GM23338 (cell line): ENCODE measurements at regions not wholly inside any gene's neighbourhood (a gene's known extent, or its start where the extent isn't known, plus 50 kb on each side); places are given as distances from the start of the nearest gene placed in this dataset.

ENCODE experiments used
- ATAC-seq: fragments of 200-7000 bp; cut with Tn5 transposase; 3 replicates; pipeline ENCODE4 v1.9.1; 2020
- DNase-seq: peaks from one replicate; pipeline ENCODE4 v3.0.0-alpha.2; 2015; ENCODE audit warnings: low spot score
- H2AFZ ChIP-seq: fragments of 200-600 bp; sonication (generic); 2 replicates; pipeline ENCODE4 v1.8.0; 2016; ENCODE audit warnings: antibody characterized with exemption, mild to moderate bottlenecking, moderate library complexity
- H3F3A ChIP-seq: fragments of 200-600 bp; sonication (generic); replicated peaks from 2 replicates; pipeline ENCODE4 v1.8.0; 2017; ENCODE audit warnings: antibody characterized with exemption, mixed run types, low read depth
- H3K27ac ChIP-seq: fragments of 200-600 bp; sonication (generic); 2 replicates; pipeline ENCODE4 v1.6.1; 2016; ENCODE audit warnings: low read depth
- H3K27me3 ChIP-seq: fragments of 200-600 bp; sonication (generic); 2 replicates; pipeline ENCODE4 v1.8.0; 2016; ENCODE audit warnings: mild to moderate bottlenecking, mixed run types, moderate library complexity; ENCODE audit not compliant: insufficient read depth
- H3K36me3 ChIP-seq: fragments of 200-600 bp; sonication (generic); 2 replicates; pipeline ENCODE4 v1.8.0; 2016; ENCODE audit warnings: mild to moderate bottlenecking; ENCODE audit not compliant: insufficient read depth
- H3K4me1 ChIP-seq: fragments of 200-600 bp; sonication (generic); 2 replicates; pipeline ENCODE4 v1.8.0; 2016; ENCODE audit warnings: mild to moderate bottlenecking, moderate library complexity; ENCODE audit not compliant: insufficient read depth
- H3K4me2 ChIP-seq: fragments of 200-600 bp; sonication (generic); 2 replicates; pipeline ENCODE4 v1.7.1; 2017; ENCODE audit warnings: mixed run types
- H3K4me3 ChIP-seq: fragments of 200-600 bp; sonication (generic); 2 replicates; pipeline ENCODE4 v1.6.1; 2016; ENCODE audit warnings: mixed run types
- H3K79me2 ChIP-seq: fragments of 200-600 bp; sonication (generic); replicated peaks from 2 replicates; pipeline ENCODE4 v1.8.0; 2017; ENCODE audit warnings: mild to moderate bottlenecking; ENCODE audit not compliant: insufficient read depth
- H3K9me2 ChIP-seq: fragments of 200-600 bp; sonication (generic); 2 replicates; pipeline ENCODE4 v1.8.0; 2017; ENCODE audit not compliant: insufficient read depth
- H4K20me1 ChIP-seq: fragments of 200-600 bp; sonication (generic); replicated peaks from 2 replicates; pipeline ENCODE4 v1.8.0; 2017; ENCODE audit warnings: mild to moderate bottlenecking; ENCODE audit not compliant: insufficient read depth
- H3K27ac Mint-ChIP-seq: 2 replicates; pipeline ENCODE4 v1.8.0; 2020; ENCODE audit warnings: inconsistent platforms, mild to moderate bottlenecking, moderate library complexity, mixed read lengths
- H3K27me3 Mint-ChIP-seq: 3 replicates; pipeline ENCODE4 v1.8.0; 2022; ENCODE audit warnings: low read depth, mild to moderate bottlenecking, moderate library complexity, mixed read lengths, inconsistent platforms; ENCODE audit not compliant: insufficient read depth, poor library complexity
- H3K36me3 Mint-ChIP-seq: 3 replicates; pipeline ENCODE4 v1.8.0; 2021; ENCODE audit warnings: low read depth, mild to moderate bottlenecking, inconsistent platforms, moderate library complexity, mixed read lengths
- H3K4me1 Mint-ChIP-seq: 3 replicates; pipeline ENCODE4 v1.8.0; 2020; ENCODE audit warnings: mild to moderate bottlenecking, inconsistent platforms, mixed read lengths
- H3K4me3 Mint-ChIP-seq: 3 replicates; pipeline ENCODE4 v1.8.0; 2021; ENCODE audit warnings: moderate library complexity, mild to moderate bottlenecking, inconsistent platforms, mixed read lengths
- H3K9me3 Mint-ChIP-seq: 3 replicates; pipeline ENCODE4 v1.8.0; 2020; ENCODE audit warnings: moderate library complexity, mild to moderate bottlenecking, inconsistent platforms, mixed read lengths
- CREB1 ChIP-seq: fragments of 250-450 bp; sonication (Bioruptor Pico); IDR thresholded peaks from 2 replicates; pipeline ENCODE4 v1.5.0; 2020; ENCODE audit warnings: low read depth, mild to moderate bottlenecking, moderate library complexity
- EZH2 ChIP-seq: fragments of 200-600 bp; sonication (generic); IDR thresholded peaks from one replicate; pipeline ENCODE4 v1.8.0; 2017; ENCODE audit warnings: antibody characterized with exemption, mild to moderate bottlenecking, low read depth; ENCODE audit not compliant: unreplicated experiment
- NANOG ChIP-seq: IDR thresholded peaks from 2 replicates; pipeline ENCODE4 v1.6.1; 2016; ENCODE audit warnings: antibody characterized with exemption, borderline replicate concordance
- POLR2AphosphoS5 ChIP-seq: IDR thresholded peaks from 2 replicates; pipeline ENCODE4 v1.6.1; 2016; ENCODE audit warnings: antibody characterized with exemption, low read depth
- REST ChIP-seq: IDR thresholded peaks from one replicate; pipeline ENCODE4 v1.6.1; 2018; ENCODE audit warnings: antibody characterized with exemption; ENCODE audit not compliant: unreplicated experiment
- STAT1 ChIP-seq: IDR thresholded peaks from one replicate; pipeline ENCODE4 v1.6.1; 2016; ENCODE audit warnings: antibody characterized with exemption; ENCODE audit not compliant: unreplicated experiment
- ZNF331 ChIP-seq: fragments of 250-450 bp; sonication (Bioruptor Pico); IDR thresholded peaks from 2 replicates; pipeline ENCODE4 v1.5.0; 2020; ENCODE audit warnings: low read depth, mild to moderate bottlenecking, moderate library complexity
- ZNF462 ChIP-seq: fragments of 250-450 bp; sonication (Bioruptor Pico); IDR thresholded peaks from 2 replicates; pipeline ENCODE4 v1.5.0; 2020; ENCODE audit warnings: mild to moderate bottlenecking, moderate library complexity

- no peak overlapping the region for H3K27ac Mint-ChIP-seq
- peaks cover 10% of the 10 kb centered on the region for H3K4me1 ChIP-seq
- H4K20me1 ChIP-seq = no peaks in the 10 kb centered on the region
- ATAC-seq (no peak), DNase-seq (no peak)
- no peak overlapping the region for H3K4me3 Mint-ChIP-seq
- no peaks in the 10 kb centered on the region for H3K27me3 ChIP-seq
- H3K4me2 ChIP-seq = no peak overlapping the region
- H3K27ac ChIP-seq = no peak overlapping the region
- no peak overlapping the region for H2AFZ ChIP-seq
- no peaks in the 10 kb centered on the region for H3K9me2 ChIP-seq
- no peak overlapping the region for H3K4me3 ChIP-seq
- H3F3A ChIP-seq = no peaks in the 10 kb centered on the region
- H3K79me2 ChIP-seq = no peaks in the 10 kb centered on the region
- no peaks in the 10 kb centered on the region for H3K9me3 Mint-ChIP-seq
- no peaks in the 10 kb centered on the region for H3K36me3 Mint-ChIP-seq
- peaks cover 7% of the 10 kb centered on the region for H3K4me1 Mint-ChIP-seq
- no peaks in the 10 kb centered on the region for H3K27me3 Mint-ChIP-seq
- TF ChIP-seq EZH2 = no peak
- no peak for TF ChIP-seq STAT1
- no peak for TF ChIP-seq POLR2AphosphoS5
- TF ChIP-seq ZNF331 (CRISPR knock-in tag) = no peak
- no peak for TF ChIP-seq CREB1 (CRISPR knock-in tag)
- no peak for TF ChIP-seq NANOG
- no peak for TF ChIP-seq ZNF462 (CRISPR knock-in tag)
- no peak for TF ChIP-seq REST
- no peaks in the 10 kb centered on the region for H3K36me3 ChIP-seq
These were observed 88.4 kb upstream of the TLL1 start for GRCh38 chr4:165784672-165785071.
